Ovary (tissue), 7 donors: ENCODE measurements at regions not wholly inside any gene's neighbourhood (a gene's known extent, or its start where the extent isn't known, plus 50 kb on each side); places are given as distances from the start of the nearest gene placed in this dataset.

ENCODE experiments used
- DNase-seq, 5 donors: peaks; one replicate each; pipeline ENCODE4 v3.0.0-alpha.2; 2019 to 2020
- H3K27ac ChIP-seq, 2 donors: fragments of 200-600 bp; one replicate each; pipeline versions ENCODE4 v1.5.1 to v1.8.0; 2019 to 2022
- H3K27me3 ChIP-seq: fragments of 200-600 bp; one replicate; pipeline ENCODE4 v1.8.0; 2022
- H3K36me3 ChIP-seq: fragments of 200-600 bp; sonication (generic); one replicate; pipeline ENCODE4 v1.5.1; 2019
- H3K4me1 ChIP-seq: one replicate; pipeline ENCODE4 v1.8.1; 2013; ENCODE audit warnings: mild to moderate bottlenecking, moderate library complexity; ENCODE audit not compliant: insufficient read depth
- H3K4me3 ChIP-seq: fragments of 200-600 bp; sonication (generic); one replicate; pipeline ENCODE4 v1.5.1; 2017
- H3K9me3 ChIP-seq, 2 donors: fragments of 200-600 bp in 1 of 2; sonication (generic) in 1 of 2; one replicate each; pipeline versions ENCODE4 v1.5.1 to v1.8.1; 2013 to 2019; ENCODE audit warnings: mild to moderate bottlenecking in 1 of 2, moderate library complexity in 1 of 2
- EP300 ChIP-seq: sonication (generic); formaldehyde crosslinking; IDR thresholded peaks from one replicate; pipeline ENCODE4 v1.6.1; 2017; ENCODE audit warnings: antibody characterized with exemption
- POLR2A ChIP-seq: fragments of 450-650 bp; IDR thresholded peaks from one replicate; pipeline ENCODE4 v1.6.1; 2017; ENCODE audit warnings: antibody characterized with exemption, mild to moderate bottlenecking, moderate library complexity
- WGBS, 3 donors: extraction: QIAGEN DNeasy Blood & Tissue Kit in 1 of 3; methylation state at CpG; one replicate each; pipeline versions ENCODE4 v1.1.5 to v1.1.7; 2013 to 2017; 5-methylcytosine and 5-hydroxymethylcytosine counted together
- intact Hi-C, 4 donors: fragments of 100-400 bp; cut with DNase I; formaldehyde crosslinking; loops; one replicate each; pipeline versions ENCODE4 v1.11.0 to v1.15.1; 2022 to 2023
- TF ChIP-seq, protein P1 (sequence below), 3 donors: fragments of 450-650 bp in 2 of 3; fragments of 200-600 bp in 1 of 3; IDR thresholded peaks; one replicate each; pipeline versions ENCODE4 v1.5.1 to v1.8.0; 2016 to 2022; ENCODE audit warnings: antibody characterized with exemption in 3 of 3, mild to moderate bottlenecking in 1 of 3
- donor health status: DM: no; HTN: no; CAD: no; lungs with moderate emphysema.
- donor health status: DM: no; HTN: no; CAD: no.
- donor health status: Bipolar disorder and iron deficiency.
- donor health status: DM: no; HTN: no; CAD: no.
- donor health status: DM: yes; HTN: yes; CAD: no.

DNA sequence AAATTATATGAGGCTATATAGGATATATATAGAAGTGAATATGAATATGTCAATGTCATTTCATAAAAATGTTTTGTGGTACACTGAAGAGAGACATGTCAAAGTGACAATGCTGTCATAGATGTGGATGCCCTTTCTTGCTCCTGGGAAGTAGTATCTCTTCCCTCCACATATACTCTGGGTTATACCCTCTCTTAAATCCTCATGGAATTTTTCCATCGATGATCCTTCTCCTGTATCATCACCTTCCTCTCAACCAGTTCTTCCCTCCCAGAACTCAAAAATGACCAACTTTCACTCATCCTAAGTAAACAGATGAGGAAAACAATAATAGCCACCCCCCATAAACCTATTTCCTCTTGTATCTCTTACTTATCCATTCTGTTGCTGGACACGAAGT, 351.5 kb downstream of the USP25 start:
- TF ChIP-seq EP300 (no peak), POLR2A (no peak)
- TF ChIP-seq, protein P1, sequence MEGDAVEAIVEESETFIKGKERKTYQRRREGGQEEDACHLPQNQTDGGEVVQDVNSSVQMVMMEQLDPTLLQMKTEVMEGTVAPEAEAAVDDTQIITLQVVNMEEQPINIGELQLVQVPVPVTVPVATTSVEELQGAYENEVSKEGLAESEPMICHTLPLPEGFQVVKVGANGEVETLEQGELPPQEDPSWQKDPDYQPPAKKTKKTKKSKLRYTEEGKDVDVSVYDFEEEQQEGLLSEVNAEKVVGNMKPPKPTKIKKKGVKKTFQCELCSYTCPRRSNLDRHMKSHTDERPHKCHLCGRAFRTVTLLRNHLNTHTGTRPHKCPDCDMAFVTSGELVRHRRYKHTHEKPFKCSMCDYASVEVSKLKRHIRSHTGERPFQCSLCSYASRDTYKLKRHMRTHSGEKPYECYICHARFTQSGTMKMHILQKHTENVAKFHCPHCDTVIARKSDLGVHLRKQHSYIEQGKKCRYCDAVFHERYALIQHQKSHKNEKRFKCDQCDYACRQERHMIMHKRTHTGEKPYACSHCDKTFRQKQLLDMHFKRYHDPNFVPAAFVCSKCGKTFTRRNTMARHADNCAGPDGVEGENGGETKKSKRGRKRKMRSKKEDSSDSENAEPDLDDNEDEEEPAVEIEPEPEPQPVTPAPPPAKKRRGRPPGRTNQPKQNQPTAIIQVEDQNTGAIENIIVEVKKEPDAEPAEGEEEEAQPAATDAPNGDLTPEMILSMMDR (IDR thresholded peaks at IDR 0.05), result no peak
- no peaks in the 10 kb centered on the region for H3K9me3 ChIP-seq
- no peaks in the 10 kb centered on the region for H3K4me1 ChIP-seq
- no peaks in the 10 kb centered on the region for H3K27me3 ChIP-seq
- no peaks in the 10 kb centered on the region for H3K36me3 ChIP-seq
- intact Hi-C loops, result loop anchor here in 2 of 4 donors (10.0 kb wide), 2 partner anchors 253 to 1183 kb away; no protein-coding TSS in a partner anchor
- DNase-seq, result no peak
- no peak overlapping the region for H3K4me3 ChIP-seq
- H3K27ac ChIP-seq, result no peak overlapping the region
- 87 to 92% (median 91%) methylated on average over 2 of the region's 2 CpGs for WGBS, 3 donors

DNA sequence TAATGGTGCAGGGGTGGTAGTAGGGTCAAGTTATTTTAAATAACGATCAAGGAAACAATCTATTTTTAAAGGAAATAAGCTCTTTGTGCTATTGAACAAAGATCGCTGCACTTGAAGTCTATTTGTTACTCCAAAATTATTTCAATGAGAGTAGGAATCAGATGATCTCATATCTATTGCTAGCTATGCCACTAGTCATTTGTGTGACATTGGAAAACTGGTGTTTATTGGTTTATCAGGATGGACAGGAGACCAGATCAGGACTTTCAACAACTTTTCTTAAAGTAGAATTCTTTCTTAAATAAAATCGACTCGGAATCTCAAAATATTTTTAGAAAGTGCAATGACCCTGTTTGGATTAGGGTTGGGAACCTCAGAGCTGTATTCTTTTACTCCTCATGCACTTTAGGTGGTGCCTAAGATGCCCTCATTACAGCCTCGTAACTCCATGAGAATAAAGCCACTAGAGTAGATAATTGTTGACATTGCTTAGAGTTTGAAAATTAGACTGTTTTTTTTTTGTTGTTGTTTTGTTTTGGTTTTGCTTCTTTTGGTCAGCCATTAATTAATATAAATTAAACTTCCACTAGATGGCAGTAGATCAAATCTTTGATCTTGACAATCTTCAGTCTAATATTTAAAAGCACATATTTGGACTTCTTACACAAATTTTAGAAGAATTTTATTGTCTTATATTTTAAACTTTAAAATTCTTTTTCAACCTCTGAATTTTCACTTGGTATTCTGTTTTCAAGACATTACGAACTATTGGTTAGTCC, 352.4 kb downstream of the USP25 start:
- Histone ChIP-seq H3K27me3 (no peaks in the 10 kb centered on the region), H3K4me3 (no peak overlapping the region), H3K4me1 (no peaks in the 10 kb centered on the region), H3K27ac (no peak overlapping the region), H3K36me3 (no peaks in the 10 kb centered on the region), H3K9me3 (no peaks in the 10 kb centered on the region)
- 40 to 48% (median 40%) methylated on average over 6 of the region's 6 CpGs for WGBS, 3 donors
- intact Hi-C loops, result loop anchor here in 2 of 4 donors (10.0 kb wide), 2 partner anchors 253 to 1183 kb away; no protein-coding TSS in a partner anchor
- TF ChIP-seq, protein P1 (IDR thresholded peaks at IDR 0.05), result peak; percentile 20 to 41 (median 36)
- TF ChIP-seq POLR2A (no peak), EP300 (no peak)
- DNase-seq, result no peak

DNA sequence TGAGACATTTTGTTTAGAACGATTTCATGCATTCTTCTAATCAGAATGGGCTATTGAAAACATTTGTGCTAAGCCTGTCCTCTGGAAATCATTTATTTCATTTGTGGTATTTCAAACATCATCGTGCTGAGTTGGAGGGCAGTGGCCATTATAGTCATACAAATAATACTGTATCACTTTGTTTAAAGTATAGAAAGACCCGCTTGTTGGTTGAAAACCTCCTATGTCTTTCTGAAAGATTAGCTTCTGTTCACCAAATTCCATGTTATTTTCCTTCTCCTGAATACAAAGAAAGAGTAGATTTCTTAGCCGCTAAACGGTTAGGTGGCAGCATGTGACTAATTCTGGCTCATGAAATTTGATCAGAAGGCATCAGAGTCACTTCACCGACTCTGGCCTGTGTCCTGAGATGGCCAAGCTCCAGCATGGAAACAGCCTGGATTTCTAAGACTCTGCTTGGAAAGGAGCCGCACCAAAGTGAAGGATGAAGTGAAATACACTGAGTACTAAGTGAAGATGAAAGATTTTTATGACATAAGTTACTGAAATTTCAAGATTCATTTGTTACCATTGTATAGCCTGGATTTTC, 355.1 kb downstream of the USP25 start:
- Histone ChIP-seq H3K4me1 (no peaks in the 10 kb centered on the region), H3K4me3 (no peak overlapping the region), H3K27ac (no peak overlapping the region), H3K27me3 (no peaks in the 10 kb centered on the region), H3K36me3 (no peaks in the 10 kb centered on the region), H3K9me3 (no peaks in the 10 kb centered on the region)
- 85 to 89% (median 86%) methylated on average over 7 of the region's 7 CpGs for WGBS, 3 donors
- intact Hi-C loops, result loop anchor here in 2 of 4 donors (10.0 kb wide), 2 partner anchors 250 to 1180 kb away; no protein-coding TSS in a partner anchor
- TF ChIP-seq, protein P1 (IDR thresholded peaks at IDR 0.05), result no peak
- TF ChIP-seq POLR2A, result no peak
- no peak for TF ChIP-seq EP300
- DNase-seq, result peak in 1 of 5 donors; percentile 56

DNA sequence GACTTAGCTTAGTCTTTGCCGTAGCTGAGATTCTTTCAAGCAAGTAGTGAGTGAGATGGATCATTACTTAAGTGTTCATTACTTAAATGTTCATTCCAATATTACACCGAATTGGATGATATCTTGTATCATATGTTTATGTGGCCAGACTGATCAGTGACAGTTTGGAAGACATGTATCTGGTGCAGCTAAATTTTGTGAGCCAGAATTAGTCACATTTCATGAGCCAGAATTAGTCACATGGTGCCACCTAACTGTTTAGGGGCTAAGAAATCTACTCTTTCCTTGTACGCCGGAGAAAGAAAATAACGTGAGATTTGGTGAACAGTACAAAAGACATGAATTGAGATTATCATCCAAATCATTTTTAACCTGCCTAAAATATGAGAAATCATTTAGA, 355.6 kb downstream of the USP25 start:
- no peaks in the 10 kb centered on the region for H3K4me1 ChIP-seq
- no peak overlapping the region for H3K4me3 ChIP-seq
- DNase-seq, result no peak
- intact Hi-C loops, result loop anchor here in 2 of 4 donors (10.0 kb wide), 2 partner anchors 249 to 1179 kb away; no protein-coding TSS in a partner anchor
- no peaks in the 10 kb centered on the region for H3K27me3 ChIP-seq
- no peak overlapping the region for H3K27ac ChIP-seq
- no peaks in the 10 kb centered on the region for H3K9me3 ChIP-seq
- TF ChIP-seq POLR2A, result no peak
- TF ChIP-seq, protein P1 (IDR thresholded peaks at IDR 0.05), result no peak
- no peak for TF ChIP-seq EP300
- 92 to 97% (median 95%) methylated on average over 5 of the region's 5 CpGs for WGBS, 3 donors
- no peaks in the 10 kb centered on the region for H3K36me3 ChIP-seq
